Activated B cell treated with CpG ODN at 0.5 μM for 24 hours (primary cell): ENCODE measurements at regions not wholly inside any gene's neighbourhood (a gene's known extent, or its start where the extent isn't known, plus 50 kb on each side); places are given as distances from the start of the nearest gene placed in this dataset.
"Not testable (repeated sequence)": the region's sequence is repeated elsewhere in the genome, so short reads cannot be mapped to it uniquely, and the experiment has no call there.

ENCODE experiments used
- ATAC-seq: fragments of 200-7000 bp; cut with Tn5 transposase; one replicate; pipeline ENCODE4 v1.10.0; 2021; ENCODE audit warnings: low read depth, mild to moderate bottlenecking, moderate library complexity
- CTCF ChIA-PET: fragments of 350-600 bp; sonication (Branson Sonifier 250); formaldehyde crosslinking; loops from one replicate; lab custom pipeline; 2021; ENCODE audit warnings: antibody characterized with exemption; lab: Charles Lee
- POLR2A ChIA-PET: fragments of 350-600 bp; sonication (Branson Sonifier 250); formaldehyde crosslinking; loops from one replicate; lab custom pipeline; 2021; ENCODE audit warnings: antibody characterized with exemption; lab: Charles Lee
- DNase-seq: peaks from one replicate; pipeline ENCODE4 v3.0.0; 2022
- H3K27ac Mint-ChIP-seq: one replicate; pipeline ENCODE4 v1.8.0; 2020; ENCODE audit warnings: mixed read lengths
- H3K27me3 Mint-ChIP-seq: one replicate; pipeline ENCODE4 v1.8.0; 2021; ENCODE audit warnings: mixed read lengths
- H3K36me3 Mint-ChIP-seq: one replicate; pipeline ENCODE4 v1.8.0; 2021; ENCODE audit warnings: low read depth, mixed read lengths
- H3K4me1 Mint-ChIP-seq: one replicate; pipeline ENCODE4 v1.8.0; 2021; ENCODE audit warnings: mixed read lengths
- H3K4me3 Mint-ChIP-seq: one replicate; pipeline ENCODE4 v1.8.0; 2020; ENCODE audit warnings: mild to moderate bottlenecking, mixed read lengths
- H3K9me3 Mint-ChIP-seq: one replicate; pipeline ENCODE4 v1.8.0; 2020; ENCODE audit warnings: mixed read lengths
- intact Hi-C: fragments of 100-400 bp; cut with micrococcal nuclease; formaldehyde crosslinking; loops from one replicate; pipeline ENCODE4 v1.15.1; 2024
- TF ChIP-seq, protein P1 (sequence below): fragments of 200-600 bp; IDR thresholded peaks from one replicate; pipeline ENCODE4 v1.8.0; 2022; ENCODE audit warnings: antibody characterized with exemption, mild to moderate bottlenecking

DNA sequence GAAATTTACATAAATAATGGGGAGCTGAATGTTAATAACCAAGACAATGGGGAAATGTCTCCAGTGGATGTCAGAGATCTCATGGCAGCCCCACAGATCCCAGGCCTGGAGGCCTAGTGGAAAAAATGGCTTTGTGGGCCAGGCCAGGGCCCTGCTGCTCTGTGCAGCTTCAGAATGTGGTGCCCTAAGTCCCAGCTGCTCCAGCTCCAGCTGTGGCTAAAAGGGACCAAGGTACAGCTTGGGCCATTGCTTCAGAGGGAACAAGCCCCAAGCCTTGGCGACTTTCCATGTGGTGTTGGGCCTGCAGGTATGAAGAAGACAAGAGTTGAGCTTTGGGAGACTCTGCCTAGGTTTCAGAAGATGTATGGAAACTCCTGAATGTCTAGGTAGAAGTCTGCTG is 658.2 kb downstream of the NUP35 start:
- TF ChIP-seq, protein P1, sequence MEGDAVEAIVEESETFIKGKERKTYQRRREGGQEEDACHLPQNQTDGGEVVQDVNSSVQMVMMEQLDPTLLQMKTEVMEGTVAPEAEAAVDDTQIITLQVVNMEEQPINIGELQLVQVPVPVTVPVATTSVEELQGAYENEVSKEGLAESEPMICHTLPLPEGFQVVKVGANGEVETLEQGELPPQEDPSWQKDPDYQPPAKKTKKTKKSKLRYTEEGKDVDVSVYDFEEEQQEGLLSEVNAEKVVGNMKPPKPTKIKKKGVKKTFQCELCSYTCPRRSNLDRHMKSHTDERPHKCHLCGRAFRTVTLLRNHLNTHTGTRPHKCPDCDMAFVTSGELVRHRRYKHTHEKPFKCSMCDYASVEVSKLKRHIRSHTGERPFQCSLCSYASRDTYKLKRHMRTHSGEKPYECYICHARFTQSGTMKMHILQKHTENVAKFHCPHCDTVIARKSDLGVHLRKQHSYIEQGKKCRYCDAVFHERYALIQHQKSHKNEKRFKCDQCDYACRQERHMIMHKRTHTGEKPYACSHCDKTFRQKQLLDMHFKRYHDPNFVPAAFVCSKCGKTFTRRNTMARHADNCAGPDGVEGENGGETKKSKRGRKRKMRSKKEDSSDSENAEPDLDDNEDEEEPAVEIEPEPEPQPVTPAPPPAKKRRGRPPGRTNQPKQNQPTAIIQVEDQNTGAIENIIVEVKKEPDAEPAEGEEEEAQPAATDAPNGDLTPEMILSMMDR, result no peak
- H3K4me1 Mint-ChIP-seq, result no peaks in the 10 kb centered on the region
- no peaks in the 10 kb centered on the region for H3K9me3 Mint-ChIP-seq
- H3K27ac Mint-ChIP-seq, result no peak overlapping the region
- intact Hi-C loops, result no loop called here
- no peak overlapping the region for H3K4me3 Mint-ChIP-seq
- ChIA-PET CTCF (no interaction called here), POLR2A (no interaction called here)
- no peaks in the 10 kb centered on the region for H3K36me3 Mint-ChIP-seq
- no peaks in the 10 kb centered on the region for H3K27me3 Mint-ChIP-seq
- ATAC-seq (no peak), DNase-seq (no peak)

DNA sequence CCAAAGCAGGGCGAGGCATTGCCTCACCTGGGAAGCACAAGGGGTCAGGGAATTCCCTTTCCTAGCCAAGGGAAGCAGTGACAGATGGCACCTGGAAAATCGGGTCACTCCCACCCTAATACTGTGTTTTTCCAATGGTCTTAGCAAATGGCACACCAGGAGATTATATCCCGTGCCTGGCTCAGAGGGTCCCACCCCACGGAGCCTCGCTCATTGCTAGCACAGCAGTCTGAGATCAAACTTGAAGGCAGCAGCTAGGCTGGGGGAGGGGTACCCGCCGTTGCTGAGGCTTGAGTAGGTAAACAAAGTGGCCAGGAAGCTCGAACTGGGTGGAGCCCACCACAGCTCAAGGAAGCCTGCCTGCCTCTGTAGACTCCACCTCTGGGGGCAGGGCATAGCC is 664.6 kb downstream of the NUP35 start:
- ATAC-seq, POLR2A ChIA-PET, CTCF ChIA-PET: not testable (repeated sequence)

DNA sequence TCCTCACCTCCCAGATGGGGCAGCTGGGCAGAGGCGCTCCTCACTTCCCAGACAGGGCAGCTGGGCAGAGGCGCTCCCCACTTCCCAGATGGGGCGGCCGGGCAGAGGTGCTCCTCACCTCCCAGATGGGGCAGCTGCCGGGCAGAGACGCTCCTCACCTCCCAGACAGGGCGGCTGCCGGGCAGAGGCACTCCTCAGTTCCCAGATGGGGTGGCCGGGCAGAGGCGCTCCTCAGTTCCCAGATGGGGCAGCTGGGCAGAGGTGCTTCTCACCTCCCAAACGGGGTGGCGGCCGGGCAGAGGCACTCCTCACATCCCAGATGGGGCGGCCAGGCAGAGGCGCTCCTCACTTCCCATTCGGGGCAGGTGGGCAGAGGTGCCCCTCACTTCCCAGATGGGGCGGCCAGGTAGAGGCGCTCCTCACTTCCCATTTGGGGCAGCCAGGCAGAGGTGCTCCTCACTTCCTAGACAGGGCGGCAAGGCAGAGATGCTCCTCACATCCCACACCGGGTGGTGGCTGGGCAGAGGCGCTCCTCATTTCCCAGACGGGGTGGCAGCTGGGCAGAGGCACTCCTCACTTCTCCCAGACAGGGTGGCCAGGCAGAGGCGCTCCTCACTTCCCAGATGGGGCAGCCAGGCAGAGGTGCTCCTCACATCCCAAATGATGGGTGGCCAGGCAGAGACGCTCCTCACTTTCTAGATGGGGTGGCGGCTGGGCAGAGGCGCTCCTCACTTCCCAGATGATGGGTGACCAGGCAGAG is 668.1 kb downstream of the NUP35 start:
- POLR2A ChIA-PET, H3K27ac Mint-ChIP-seq, ATAC-seq, CTCF ChIA-PET, H3K27me3 Mint-ChIP-seq, H3K36me3 Mint-ChIP-seq, DNase-seq, H3K9me3 Mint-ChIP-seq, H3K4me3 Mint-ChIP-seq, H3K4me1 Mint-ChIP-seq, intact Hi-C loops: not testable (repeated sequence)

More for the DNA sequence above, 664.6 kb downstream of the NUP35 start:
- H3K27me3 Mint-ChIP-seq, H3K4me1 Mint-ChIP-seq, H3K36me3 Mint-ChIP-seq, H3K27ac Mint-ChIP-seq, H3K4me3 Mint-ChIP-seq, H3K9me3 Mint-ChIP-seq, intact Hi-C loops, DNase-seq: not testable (repeated sequence)

DNA sequence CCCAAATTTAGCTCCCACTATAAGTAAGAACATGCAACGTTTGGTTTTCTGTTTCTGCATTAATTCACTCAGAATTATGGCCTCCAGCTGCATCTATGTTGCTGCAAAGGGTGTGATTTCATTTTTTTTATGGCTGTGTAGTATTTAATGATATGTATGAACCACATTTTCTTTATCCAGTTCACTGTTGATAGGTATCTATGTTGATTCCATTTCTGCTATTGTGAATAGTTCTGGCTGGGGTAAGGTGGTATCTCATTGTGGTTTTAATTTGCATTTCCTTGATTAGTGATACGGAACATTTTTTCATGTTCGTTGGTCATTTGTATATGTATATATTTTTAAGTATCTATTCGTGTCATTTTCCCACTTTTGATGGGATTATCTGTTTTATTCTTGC is 674.3 kb downstream of the NUP35 start:
- intact Hi-C loops, result no loop called here
- DNase-seq (no peak), ATAC-seq (no peak)
- ChIA-PET CTCF (no interaction called here), POLR2A (no interaction called here)
- Mint-ChIP-seq H3K9me3 (peaks cover 18% of the 10 kb centered on the region), H3K27me3 (no peaks in the 10 kb centered on the region), H3K27ac (no peak overlapping the region), H3K4me3 (no peak overlapping the region), H3K4me1 (no peaks in the 10 kb centered on the region), H3K36me3 (no peaks in the 10 kb centered on the region)
- TF ChIP-seq, protein P1, result no peak

GRCh38 chr2:183799761-183800160 is 675.5 kb downstream of the NUP35 start:
- ChIA-PET CTCF (no interaction called here), POLR2A (no interaction called here)
- Mint-ChIP-seq H3K4me3 (no peak overlapping the region), H3K36me3 (no peaks in the 10 kb centered on the region), H3K9me3 (peaks cover 12% of the 10 kb centered on the region), H3K4me1 (no peaks in the 10 kb centered on the region), H3K27ac (no peak overlapping the region), H3K27me3 (no peaks in the 10 kb centered on the region)
- no peak for ATAC-seq
- TF ChIP-seq, protein P1, result no peak
- DNase-seq, result no peak
- intact Hi-C loops, result no loop called here

DNA sequence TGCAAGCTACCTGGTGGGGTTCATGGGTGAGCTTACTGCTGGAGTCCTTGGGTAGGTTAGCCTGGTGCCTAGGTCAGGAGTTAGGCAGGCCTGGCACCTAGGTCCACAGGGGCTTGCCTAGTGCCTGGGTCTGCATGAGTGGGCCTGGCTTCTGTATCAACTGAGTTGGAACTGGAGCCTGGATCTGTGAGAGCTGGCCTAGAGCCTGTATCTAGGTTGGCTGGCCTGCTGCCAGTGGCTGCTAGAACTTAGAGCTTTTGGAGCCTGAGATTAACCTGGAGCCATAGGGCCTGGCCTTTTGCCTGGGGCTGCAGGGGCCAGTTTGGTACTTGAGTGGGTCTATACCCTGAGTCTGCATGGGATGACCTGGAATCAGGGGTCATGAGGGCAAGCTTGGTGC is 679.4 kb downstream of the NUP35 start:
- Mint-ChIP-seq H3K27me3 (no peaks in the 10 kb centered on the region), H3K27ac (no peak overlapping the region), H3K36me3 (no peaks in the 10 kb centered on the region), H3K9me3 (peaks cover 14% of the 10 kb centered on the region), H3K4me3 (no peak overlapping the region), H3K4me1 (no peaks in the 10 kb centered on the region)
- CTCF ChIA-PET, result no interaction called here
- no peak for ATAC-seq
- DNase-seq, result no peak
- POLR2A ChIA-PET, result no interaction called here
- intact Hi-C loops, result no loop called here
- TF ChIP-seq, protein P1, result no peak
